K562 (cell line): ENCODE measurements at regions not wholly inside any gene's neighbourhood (a gene's known extent, or its start where the extent isn't known, plus 50 kb on each side); places are given as distances from the start of the nearest gene placed in this dataset.

Experiments used
- ATAC-seq: fragments of 200-7000 bp; cut with Tn5 transposase; 3 replicates; pipeline ENCODE4 v1.9.1; 2020; ENCODE audit warnings: moderate library complexity
- BruUV-seq: library from RNA; stranded (reverse); fragments of 400-500 nt; replicated peaks from 2 replicates; lab custom pipeline; 2021; lab: Mats Ljungman, UMichigan
- CTCF ChIA-PET: fragments of 300-600 bp; formaldehyde crosslinking; extraction: SDS; loops from one replicate; lab custom pipeline; 2021; ENCODE audit warnings: low intra/inter-chr PET ratio; lab: Yijun Ruan, JAX
- POLR2A ChIA-PET: fragments of 300-600, 350-650 bp; sonication (Branson Sonifier 250); formaldehyde crosslinking; extraction: SDS; loops from one replicate; lab custom pipeline; 2021; ENCODE audit warnings: antibody characterized with exemption, inconsistent platforms; lab: Yijun Ruan, JAX
- DNase-seq, 4 experiments: peaks; one replicate each; pipeline versions ENCODE4 v3.0.0 to v3.0.0-alpha.2; 2011 to 2018; ENCODE audit warnings: low spot score in 3 of 4, mixed read lengths in 3 of 4; ENCODE audit errors: extremely low read depth in 1 of 4
- FAIRE-seq: peaks from 2 replicates; lab custom pipeline; 2011; peaks lifted over from hg19 to GRCh38; lab: Jason Lieb, UNC
- H2AFZ ChIP-seq: 2 replicates; pipeline ENCODE4 v1.6.0; 2011; ENCODE audit warnings: low read depth, low read length, control low read depth, inconsistent platforms
- H3K27ac ChIP-seq: fragments of 200-600 bp; 3 replicates; pipeline ENCODE4 v1.8.0; 2011; ENCODE audit warnings: low read depth, mild to moderate bottlenecking, control low read depth, inconsistent platforms, low read length, moderate library complexity, mixed read lengths; ENCODE audit errors: extremely low read depth
- H3K27me3 ChIP-seq, 2 experiments: fragments of 300-600 bp in 1 of 2; 2 replicates in 1 of 2; 3 replicates in 1 of 2; pipeline versions ENCODE4 v1.6.0 to v1.8.0; 2011; ENCODE audit warnings: inconsistent platforms in 2 of 2, low read length in 2 of 2, mild to moderate bottlenecking in 1 of 2, mixed read lengths in 1 of 2, moderate library complexity in 1 of 2; ENCODE audit not compliant: control insufficient read depth in 2 of 2, insufficient read depth in 2 of 2
- H3K36me3 ChIP-seq: fragments of 300-600 bp; 3 replicates; pipeline ENCODE4 v1.8.0; 2011; ENCODE audit warnings: mild to moderate bottlenecking, low read length, inconsistent platforms; ENCODE audit not compliant: control insufficient read depth, insufficient read depth
- H3K4me1 ChIP-seq, 2 experiments: fragments of 200-600 bp in 1 of 2; replicated peaks in 1 of 2; 2 replicates in 1 of 2; 3 replicates in 1 of 2; pipeline versions ENCODE4 v1.5.1 to v1.8.0; 2011; ENCODE audit warnings: inconsistent platforms in 2 of 2, low read length in 2 of 2, mild to moderate bottlenecking in 1 of 2, mixed read lengths in 1 of 2, moderate library complexity in 1 of 2; ENCODE audit not compliant: control insufficient read depth in 2 of 2, insufficient read depth in 2 of 2
- H3K4me2 ChIP-seq: 2 replicates; pipeline ENCODE4 v1.6.1; 2011; ENCODE audit warnings: low read length, control low read depth, inconsistent platforms, mixed read lengths; ENCODE audit not compliant: insufficient read depth
- H3K4me3 ChIP-seq: fragments of 200-600 bp; sonication (generic), shearing (Covaris generic); 2 replicates; pipeline ENCODE4 v1.5.1; 2016; ENCODE audit warnings: control low read depth, inconsistent platforms
- H3K79me2 ChIP-seq: fragments of 200-600 bp; 3 replicates; pipeline ENCODE4 v1.8.0; 2011; ENCODE audit warnings: low read length, inconsistent platforms; ENCODE audit not compliant: control insufficient read depth, insufficient read depth
- H3K9ac ChIP-seq, 2 experiments: 2 replicates each; pipeline versions ENCODE4 v1.6.0 to v1.6.1; 2011; ENCODE audit warnings: low read depth in 2 of 2, low read length in 2 of 2, control low read depth in 1 of 2, inconsistent platforms in 1 of 2, mild to moderate bottlenecking in 1 of 2, mixed read lengths in 1 of 2; ENCODE audit not compliant: insufficient read depth in 1 of 2
- H3K9me1 ChIP-seq: one replicate; pipeline ENCODE4 v1.6.0; 2011; ENCODE audit warnings: inconsistent platforms, mild to moderate bottlenecking, low read length, moderate library complexity; ENCODE audit not compliant: control insufficient read depth, insufficient read depth
- H3K9me3 ChIP-seq: replicated peaks from 2 replicates; pipeline ENCODE4 v1.5.1; 2011; ENCODE audit warnings: low read depth, low read length, inconsistent platforms; ENCODE audit not compliant: control insufficient read depth, insufficient read depth
- H4K20me1 ChIP-seq: replicated peaks from 2 replicates; pipeline ENCODE4 v1.6.1; 2011; ENCODE audit warnings: low read length, inconsistent platforms, mixed read lengths; ENCODE audit not compliant: control insufficient read depth, insufficient read depth
- BRF1 ChIP-seq: IDR thresholded peaks from 3 replicates; pipeline ENCODE4 v1.6.1; 2011; ENCODE audit warnings: borderline replicate concordance, mild to moderate bottlenecking; ENCODE audit not compliant: insufficient read length; ENCODE audit errors: extremely low read depth
- CAMTA2 ChIP-seq: fragments of 250-450 bp; sonication (Bioruptor Pico); conservative IDR thresholded peaks from 2 replicates; pipeline ENCODE4 v1.5.1; 2022
- CCNT2 ChIP-seq: IDR thresholded peaks from 2 replicates; pipeline ENCODE4 v1.6.1; 2011; ENCODE audit warnings: borderline replicate concordance, low read depth, mild to moderate bottlenecking, moderate library complexity, mixed read lengths, low read length; ENCODE audit not compliant: insufficient read length; ENCODE audit errors: extremely low read depth
- CTCFL ChIP-seq: IDR thresholded peaks from 2 replicates; pipeline ENCODE4 v1.6.1; 2011; ENCODE audit warnings: borderline replicate concordance, low read depth, mild to moderate bottlenecking, moderate library complexity, low read length; ENCODE audit not compliant: insufficient read depth, poor library complexity, severe bottlenecking
- MIER1 ChIP-seq: fragments of 450-650 bp; IDR thresholded peaks from 2 replicates; pipeline ENCODE4 v1.6.1; 2016; ENCODE audit warnings: antibody characterized with exemption, mild to moderate bottlenecking, low read depth
- MLLT1 ChIP-seq, 2 experiments: fragments of 450-650 bp; IDR thresholded peaks; 2 replicates each; pipeline ENCODE4 v1.6.1; 2016
- NBN ChIP-seq: fragments of 450-650 bp; IDR thresholded peaks from 2 replicates; pipeline ENCODE4 v1.6.1; 2016; ENCODE audit warnings: low read depth, mild to moderate bottlenecking
- NR2C2 ChIP-seq, 2 experiments: fragments of 200-800 bp in 1 of 2; sonication (Bioruptor generic) in 1 of 2; sonication (generic) in 1 of 2; formaldehyde crosslinking in 1 of 2; IDR thresholded peaks; 2 replicates each; pipeline versions ENCODE4 v1.6.1 to v1.8.0; 2016 to 2022; ENCODE audit warnings: mild to moderate bottlenecking in 1 of 2, missing compliant biosample characterization in 1 of 2, missing genetic modification characterization in 1 of 2, missing genetic modification reagents in 1 of 2
- NUFIP1 ChIP-seq: fragments of 450-650 bp; IDR thresholded peaks from 2 replicates; pipeline ENCODE4 v1.6.1; 2018; ENCODE audit not compliant: partially characterized antibody
- POLR2H ChIP-seq: IDR thresholded peaks from 2 replicates; pipeline ENCODE4 v1.6.1; 2016; ENCODE audit warnings: missing genetic modification characterization, low read depth, mild to moderate bottlenecking, control low read depth, missing compliant biosample characterization, moderate library complexity
- SUPT5H ChIP-seq: fragments of 450-650 bp; IDR thresholded peaks from 2 replicates; pipeline ENCODE4 v1.6.1; 2016
- TSC22D4 ChIP-seq: fragments of 450-650 bp; IDR thresholded peaks from 2 replicates; pipeline ENCODE4 v1.6.1; 2016; ENCODE audit warnings: missing genetic modification characterization, missing biosample characterization, control low read depth
- ZNF512 ChIP-seq: IDR thresholded peaks from 2 replicates; pipeline ENCODE4 v1.6.1; 2016; ENCODE audit warnings: missing genetic modification characterization, missing compliant biosample characterization
- ZNF655 ChIP-seq: fragments of 250-450 bp; sonication (Bioruptor Pico); IDR thresholded peaks from 2 replicates; pipeline ENCODE4 v1.5.0; 2021
- ZNF780A ChIP-seq: fragments of 250-450 bp; sonication (Bioruptor Pico); IDR thresholded peaks from 2 replicates; pipeline ENCODE4 v1.5.0; 2021; ENCODE audit warnings: mild to moderate bottlenecking
- WGBS: fragments of 100-300 bp; shearing (Covaris generic); methylation state at CpG from one replicate; pipeline ENCODE4 v1.1.6; 2016; ENCODE audit warnings: low coverage, mixed read lengths; ENCODE audit not compliant: insufficient coverage; ENCODE audit errors: missing lambda C conversion rate; 5-methylcytosine and 5-hydroxymethylcytosine counted together
- in situ Hi-C: fragments of 300-500 bp; cut with MboI; formaldehyde crosslinking; loops from 4 replicates; pipeline ENCODE4 v1.15.0; 2018; ENCODE audit warnings: inconsistent platforms, mixed read lengths
- intact Hi-C: fragments of 100-400 bp; cut with micrococcal nuclease; formaldehyde crosslinking; loops from 2 replicates; pipeline ENCODE4 v1.14.2; 2022

- TF ChIP-seq CTCFL (no peak), NR2C2 (CRISPR knock-in tag; IDR thresholded peaks at IDR 0.05) (no peak), NR2C2 (tag; IDR thresholded peaks at IDR 0.05) (no peak), BRF1 (no peak), ZNF512 (tag) (no peak)
These were observed 92.4 kb upstream of the SFMBT2 start (continued) for GRCh38 chr10:7503190-7503589.

GRCh38 chr10:7501157-7501556 is 90.3 kb upstream of the SFMBT2 start:
- ATAC-seq (no peak), DNase-seq (no peak), FAIRE-seq (no peak)
- ChIA-PET CTCF (no interaction called here), POLR2A (interaction anchor here (0.6 kb wide), 1 partner anchor 15 kb away, joined by 3 read pairs; no protein-coding TSS in a partner anchor)
- no peak overlapping the region for H3K9ac ChIP-seq
- H3K36me3 ChIP-seq: no peaks in the 10 kb centered on the region
- no peaks in the 10 kb centered on the region for H4K20me1 ChIP-seq
- no peak overlapping the region for H3K4me3 ChIP-seq
- H3K27ac ChIP-seq: no peak overlapping the region
- in situ Hi-C loops (no loop called here), intact Hi-C loops (no loop called here)
- no peak overlapping the region for H2AFZ ChIP-seq
- H3K4me2 ChIP-seq: no peak overlapping the region
- no TSS peak for BruUV-seq
- TF ChIP-seq ZNF655 (CRISPR knock-in tag): no peak
- no peak for TF ChIP-seq POLR2H (tag)
- no peak for TF ChIP-seq SUPT5H
- no peak for TF ChIP-seq MLLT1 (IDR thresholded peaks at IDR 0.05)
- no peak for TF ChIP-seq NBN
- no peak for TF ChIP-seq TSC22D4 (tag)
- TF ChIP-seq CAMTA2: no peak
- no peak for TF ChIP-seq CCNT2
- TF ChIP-seq MIER1: no peak
- TF ChIP-seq ZNF780A (CRISPR knock-in tag): no peak
- TF ChIP-seq NUFIP1: no peak
- H3K9me1 ChIP-seq: no peaks in the 10 kb centered on the region
- H3K79me2 ChIP-seq: no peaks in the 10 kb centered on the region
- WGBS: 2% methylated on average over 12 of the region's 12 CpGs
- peaks cover 9 to 28% of the 10 kb centered on the region in 2 experiments for H3K27me3 ChIP-seq
- no peaks in the 10 kb centered on the region for H3K4me1 ChIP-seq
- H3K9me3 ChIP-seq: no peaks in the 10 kb centered on the region
